GM19395 (cell line): ENCODE measurements at regions not wholly inside any gene's neighbourhood (a gene's known extent, or its start where the extent isn't known, plus 50 kb on each side); places are given as distances from the start of the nearest gene placed in this dataset.
A peak's percentile ranks its signal among the peaks of the same experiment; 100 is the strongest.

ENCODE experiments used
- ATAC-seq: cut with Tn5 transposase; IDR thresholded peaks from one replicate; pipeline ENCODE4 v1.9.1; 2021; ENCODE audit warnings: mild to moderate bottlenecking, moderate library complexity; ENCODE audit not compliant: unreplicated experiment

- no peak for ATAC-seq
Observed at GRCh38 chr4:167475951-167476350, 241.7 kb upstream of the SPOCK3 start.

GRCh38 chr4:167492007-167492406 is 257.7 kb upstream of the SPOCK3 start:
- no peak for ATAC-seq

- ATAC-seq, result no peak
Observed at GRCh38 chr4:167509551-167509950, 275.3 kb upstream of the SPOCK3 start.

GRCh38 chr4:167524091-167524490 is 289.8 kb upstream of the SPOCK3 start:
- ATAC-seq, result no peak

GRCh38 chr4:167537761-167538160 is 303.5 kb upstream of the SPOCK3 start:
- no peak for ATAC-seq

- ATAC-seq, result no peak
Observed at GRCh38 chr4:167541286-167541685, 307.0 kb upstream of the SPOCK3 start.

GRCh38 chr4:167544391-167544790 is 310.1 kb upstream of the SPOCK3 start:
- no peak for ATAC-seq

- no peak for ATAC-seq
Observed at GRCh38 chr4:167550021-167550420, 315.7 kb upstream of the SPOCK3 start.

- ATAC-seq, result peak; percentile 75
Observed at GRCh38 chr4:167555338-167556022, 321.2 kb upstream of the SPOCK3 start.

GRCh38 chr4:167578906-167579305 is 344.6 kb upstream of the SPOCK3 start:
- ATAC-seq, result no peak

GRCh38 chr4:167581449-167581965 is 347.2 kb upstream of the SPOCK3 start:
- no peak for ATAC-seq

GRCh38 chr4:167587361-167587760 is 353.1 kb upstream of the SPOCK3 start:
- ATAC-seq, result no peak

GRCh38 chr4:167595898-167596297 is 361.6 kb upstream of the SPOCK3 start:
- no peak for ATAC-seq

- ATAC-seq, result no peak
Observed at GRCh38 chr4:167602157-167602556, 367.9 kb upstream of the SPOCK3 start.

GRCh38 chr4:167606551-167606950 is 372.3 kb upstream of the SPOCK3 start:
- no peak for ATAC-seq

GRCh38 chr4:167613381-167613780 is 379.1 kb upstream of the SPOCK3 start:
- ATAC-seq, result no peak

- ATAC-seq, result no peak
Observed at GRCh38 chr4:167614866-167615265, 380.6 kb upstream of the SPOCK3 start.

GRCh38 chr4:167616476-167616875 is 382.2 kb upstream of the SPOCK3 start:
- ATAC-seq, result no peak

- ATAC-seq, result peak; percentile 99
Observed at GRCh38 chr4:167622481-167623240, 388.4 kb upstream of the SPOCK3 start.

GRCh38 chr4:167623241-167623572 is 388.9 kb upstream of the SPOCK3 start:
- no peak for ATAC-seq

- ATAC-seq, result no peak
Observed at GRCh38 chr4:167629272-167629671, 395.0 kb upstream of the SPOCK3 start.

GRCh38 chr4:167642250-167642649 is 408.0 kb upstream of the SPOCK3 start:
- peak; percentile 46 for ATAC-seq
